A673 (cell line): ENCODE measurements at regions not wholly inside any gene's neighbourhood (a gene's known extent, or its start where the extent isn't known, plus 50 kb on each side); places are given as distances from the start of the nearest gene placed in this dataset.
A peak's percentile ranks its signal among the peaks of the same experiment; 100 is the strongest.

Experiments
- BruUV-seq: library from RNA; stranded (reverse); fragments of 400-500 nt; replicated peaks from 2 replicates; lab custom pipeline; 2021; lab: Mats Ljungman, UMichigan
- CTCF ChIA-PET: fragments of 300-600 bp; sonication (Branson Sonifier 250); formaldehyde crosslinking; loops from one replicate; lab custom pipeline; 2022; ENCODE audit warnings: antibody characterized with exemption; lab: Charles Lee
- POLR2A ChIA-PET: fragments of 300-600 bp; sonication (Branson Sonifier 250); formaldehyde crosslinking; loops from one replicate; lab custom pipeline; 2022; ENCODE audit warnings: antibody characterized with exemption; ENCODE audit not compliant: low non-redundant PET; lab: Charles Lee
- DNase-seq: peaks from one replicate; pipeline ENCODE4 v3.0.0-alpha.2; 2015; ENCODE audit warnings: low spot score
- H3K27ac ChIP-seq: fragments of 200-600 bp; sonication (generic); 2 replicates; pipeline ENCODE4 v1.5.1; 2016; ENCODE audit warnings: mixed run types, low read depth, mild to moderate bottlenecking, mixed read lengths, antibody characterized with exemption, low read length; ENCODE audit not compliant: poor library complexity, severe bottlenecking
- H3K27me3 ChIP-seq: fragments of 200-600 bp; sonication (generic); replicated peaks from 2 replicates; pipeline ENCODE4 v1.6.1; 2017; ENCODE audit warnings: mixed run types, low read depth, mild to moderate bottlenecking, mixed read lengths, antibody characterized with exemption, low read length; ENCODE audit not compliant: insufficient read depth, poor library complexity
- H3K36me3 ChIP-seq: fragments of 200-600 bp; sonication (generic); 2 replicates; pipeline ENCODE4 v1.6.1; 2016; ENCODE audit warnings: mixed run types, mild to moderate bottlenecking, mixed read lengths, antibody characterized with exemption, low read length; ENCODE audit not compliant: insufficient read depth, poor library complexity, severe bottlenecking
- H3K4me1 ChIP-seq: fragments of 200-600 bp; sonication (generic); 2 replicates; pipeline ENCODE4 v1.6.1; 2017; ENCODE audit warnings: mixed run types, mild to moderate bottlenecking, mixed read lengths, antibody characterized with exemption, low read length; ENCODE audit not compliant: insufficient read depth, poor library complexity, severe bottlenecking
- H3K4me3 ChIP-seq: fragments of 200-600 bp; sonication (generic); 2 replicates; pipeline ENCODE4 v1.5.1; 2016; ENCODE audit warnings: low read depth, mixed run types, mild to moderate bottlenecking, mixed read lengths, low read length; ENCODE audit not compliant: poor library complexity, severe bottlenecking
- H3K9me3 ChIP-seq: fragments of 200-600 bp; sonication (generic); 2 replicates; pipeline ENCODE4 v1.6.1; 2016; ENCODE audit warnings: mixed run types, low read depth, mild to moderate bottlenecking, mixed read lengths, antibody characterized with exemption, low read length; ENCODE audit not compliant: poor library complexity, severe bottlenecking
- EZH2 ChIP-seq: fragments of 200-600 bp; sonication (generic); IDR thresholded peaks from 2 replicates; pipeline ENCODE4 v1.6.1; 2017; ENCODE audit warnings: borderline replicate concordance, low read depth, mild to moderate bottlenecking, mixed read lengths, antibody characterized with exemption, low read length; ENCODE audit not compliant: poor library complexity, severe bottlenecking
- intact Hi-C: fragments of 100-400 bp; cut with micrococcal nuclease; formaldehyde crosslinking; loops from one replicate; pipeline ENCODE4 v1.10.0; 2022; ENCODE audit not compliant: unreplicated experiment
- TF ChIP-seq, protein P1 (sequence below): fragments of 300-800, 200-600 bp; sonication (generic); conservative IDR thresholded peaks from 2 replicates; pipeline ENCODE4 v1.5.1; 2017; ENCODE audit warnings: low read depth, mild to moderate bottlenecking, antibody characterized with exemption, low read length, moderate library complexity, mixed read lengths

DNA sequence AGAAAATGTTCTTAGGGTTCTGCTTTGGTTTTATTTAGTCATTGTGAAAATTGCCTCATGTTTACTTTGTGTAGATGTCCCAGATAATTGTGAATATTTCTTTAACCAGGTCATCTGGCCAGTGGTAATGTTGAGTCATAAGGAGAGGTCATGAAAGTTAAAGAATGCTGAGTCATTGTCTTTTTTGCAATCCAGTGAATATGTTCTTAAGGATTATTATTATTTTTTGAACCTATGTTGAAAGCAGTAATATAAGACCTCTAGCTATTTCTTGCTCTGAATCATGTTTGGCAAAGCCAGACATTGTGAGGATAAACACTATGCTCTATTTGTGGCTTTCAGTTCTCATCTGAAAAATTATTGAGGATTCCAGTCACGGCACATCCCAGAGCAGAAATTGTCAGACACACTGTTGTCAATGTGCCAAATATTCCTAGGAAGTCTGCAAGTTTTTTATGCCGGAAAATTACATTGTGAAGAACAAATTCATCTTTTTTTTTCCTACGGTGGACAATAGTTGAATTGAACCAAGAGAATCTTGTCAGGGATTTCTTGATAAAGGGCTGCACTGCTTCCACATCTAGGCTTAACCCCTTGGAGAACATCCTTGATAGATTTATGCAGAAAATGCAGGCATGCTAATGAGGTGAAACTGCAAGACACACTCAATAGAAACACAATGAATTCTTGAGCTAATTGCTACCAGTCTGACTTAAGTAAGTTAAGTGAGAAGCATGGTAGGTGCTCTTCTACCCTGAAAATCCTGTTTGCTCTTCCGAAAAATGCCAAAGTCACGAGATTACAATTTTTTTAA lies 369.6 kb downstream of the ATP23 start:
- ChIA-PET POLR2A (no interaction called here), CTCF (no interaction called here)
- Histone ChIP-seq H3K27me3 (no peaks in the 10 kb centered on the region), H3K9me3 (no peaks in the 10 kb centered on the region), H3K4me3 (no peak overlapping the region), H3K4me1 (peaks cover 11% of the 10 kb centered on the region), H3K27ac (no peak overlapping the region), H3K36me3 (no peaks in the 10 kb centered on the region)
- TF ChIP-seq EZH2, result no peak
- TF ChIP-seq, protein P1, sequence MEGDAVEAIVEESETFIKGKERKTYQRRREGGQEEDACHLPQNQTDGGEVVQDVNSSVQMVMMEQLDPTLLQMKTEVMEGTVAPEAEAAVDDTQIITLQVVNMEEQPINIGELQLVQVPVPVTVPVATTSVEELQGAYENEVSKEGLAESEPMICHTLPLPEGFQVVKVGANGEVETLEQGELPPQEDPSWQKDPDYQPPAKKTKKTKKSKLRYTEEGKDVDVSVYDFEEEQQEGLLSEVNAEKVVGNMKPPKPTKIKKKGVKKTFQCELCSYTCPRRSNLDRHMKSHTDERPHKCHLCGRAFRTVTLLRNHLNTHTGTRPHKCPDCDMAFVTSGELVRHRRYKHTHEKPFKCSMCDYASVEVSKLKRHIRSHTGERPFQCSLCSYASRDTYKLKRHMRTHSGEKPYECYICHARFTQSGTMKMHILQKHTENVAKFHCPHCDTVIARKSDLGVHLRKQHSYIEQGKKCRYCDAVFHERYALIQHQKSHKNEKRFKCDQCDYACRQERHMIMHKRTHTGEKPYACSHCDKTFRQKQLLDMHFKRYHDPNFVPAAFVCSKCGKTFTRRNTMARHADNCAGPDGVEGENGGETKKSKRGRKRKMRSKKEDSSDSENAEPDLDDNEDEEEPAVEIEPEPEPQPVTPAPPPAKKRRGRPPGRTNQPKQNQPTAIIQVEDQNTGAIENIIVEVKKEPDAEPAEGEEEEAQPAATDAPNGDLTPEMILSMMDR, result no peak
- BruUV-seq, result no TSS peak
- intact Hi-C loops, result no loop called here
- DNase-seq, result peak; percentile 24

DNA sequence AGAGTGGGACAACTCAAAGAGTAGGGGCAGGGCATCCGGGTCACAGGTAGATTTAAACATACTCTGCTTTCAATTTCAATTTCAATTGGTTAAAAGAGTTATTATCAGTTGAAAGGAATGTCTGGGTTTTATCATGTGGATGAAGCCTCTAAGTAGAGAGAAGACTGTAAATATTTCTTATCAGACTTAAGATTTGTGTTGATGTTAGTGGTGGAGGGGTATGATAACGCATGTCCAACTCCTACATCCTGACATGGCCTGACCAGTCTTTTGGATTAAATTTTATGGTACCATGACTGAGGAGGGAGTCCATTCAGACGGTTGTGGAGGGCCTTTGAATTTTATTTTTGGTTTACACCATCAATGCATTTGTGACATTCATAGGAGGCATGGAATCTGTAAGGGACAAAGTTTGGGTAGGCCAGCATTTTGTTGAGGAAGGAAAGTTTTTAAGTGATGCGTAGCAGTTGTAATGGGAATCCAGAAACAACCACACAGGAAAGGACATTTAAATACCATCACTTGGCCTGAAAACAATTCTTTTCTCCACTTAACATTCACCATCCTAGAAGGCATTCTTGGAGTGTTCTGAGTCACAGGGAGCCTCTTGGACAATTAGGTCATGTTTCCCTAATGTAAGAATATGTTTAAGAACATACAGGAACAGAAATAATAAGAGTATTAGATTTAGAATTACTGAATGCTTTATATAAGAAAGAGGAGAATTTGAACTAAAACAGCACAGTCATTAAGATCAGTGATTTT lies 371.9 kb downstream of the ATP23 start:
- Histone ChIP-seq H3K9me3 (no peaks in the 10 kb centered on the region), H3K27ac (no peak overlapping the region), H3K4me3 (no peak overlapping the region), H3K27me3 (no peaks in the 10 kb centered on the region), H3K36me3 (no peaks in the 10 kb centered on the region), H3K4me1 (peaks cover 11% of the 10 kb centered on the region)
- ChIA-PET POLR2A (interaction anchor here (0.6 kb wide), 1 partner anchor 31 kb away, joined by 3 read pairs; no protein-coding TSS in a partner anchor), CTCF (no interaction called here)
- intact Hi-C loops, result no loop called here
- no peak for TF ChIP-seq EZH2
- TF ChIP-seq, protein P1, result no peak
- BruUV-seq, result no TSS peak
- DNase-seq, result peak; percentile 11

DNA sequence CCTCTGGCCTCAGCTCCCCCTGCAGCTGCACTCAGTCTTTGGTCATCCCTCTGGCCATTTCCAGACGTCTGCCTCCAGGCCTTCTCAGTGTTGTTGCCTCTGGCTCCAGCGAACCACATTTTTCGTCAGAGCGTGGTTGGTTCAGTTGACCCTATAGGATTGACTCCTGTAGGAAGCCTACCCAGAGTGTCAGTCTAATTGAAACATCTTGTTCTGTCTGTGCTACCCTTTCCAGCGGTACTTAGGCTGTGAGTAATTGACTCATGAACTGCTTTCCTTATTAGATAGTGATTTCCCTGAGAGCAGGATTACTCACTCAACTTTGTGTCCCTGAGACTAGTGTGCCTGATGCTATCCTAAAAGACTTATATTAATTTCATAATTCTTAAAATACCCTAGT lies 373.2 kb downstream of the ATP23 start:
- BruUV-seq, result no TSS peak
- H3K9me3 ChIP-seq, result no peaks in the 10 kb centered on the region
- POLR2A ChIA-PET, result no interaction called here
- intact Hi-C loops, result no loop called here
- H3K4me1 ChIP-seq, result peaks cover 11% of the 10 kb centered on the region
- TF ChIP-seq, protein P1, result no peak
- no peak for TF ChIP-seq EZH2
- H3K4me3 ChIP-seq, result no peak overlapping the region
- CTCF ChIA-PET, result no interaction called here
- H3K27me3 ChIP-seq, result no peaks in the 10 kb centered on the region
- DNase-seq, result no peak
- H3K36me3 ChIP-seq, result no peaks in the 10 kb centered on the region
- no peak overlapping the region for H3K27ac ChIP-seq
